VCaP (cell line): ENCODE measurements at regions not wholly inside any gene's neighbourhood (a gene's known extent, or its start where the extent isn't known, plus 50 kb on each side); places are given as distances from the start of the nearest gene placed in this dataset.
"Not testable (repeated sequence)": the region's sequence is repeated elsewhere in the genome, so short reads cannot be mapped to it uniquely, and the experiment has no call there.

Source experiments
- H3K27ac ChIP-seq: fragments of 450-650 bp; 2 replicates; pipeline ENCODE4 v1.5.1; 2017
- CTCF ChIP-seq: fragments of 450-650 bp; conservative IDR thresholded peaks from 2 replicates; pipeline ENCODE4 v1.5.1; 2017; ENCODE audit warnings: mild to moderate bottlenecking, moderate library complexity

GRCh38 chr7:34575006-34575405 is 83.0 kb upstream of the NPSR1 start:
- TF ChIP-seq CTCF, result no peak
- H3K27ac ChIP-seq, result no peak overlapping the region

- H3K27ac ChIP-seq, result not testable (repeated sequence)
Observed at GRCh38 chr7:34577934-34578333, 80.1 kb upstream of the NPSR1 start.

- not testable (repeated sequence) for H3K27ac ChIP-seq
Observed at GRCh38 chr7:34581698-34582097, 76.3 kb upstream of the NPSR1 start.

- TF ChIP-seq CTCF, result no peak
Observed at GRCh38 chr7:34584526-34584925, 73.5 kb upstream of the NPSR1 start.

GRCh38 chr7:34596887-34597286 is 61.1 kb upstream of the NPSR1 start:
- TF ChIP-seq CTCF, result peak; percentile 84
- no peak overlapping the region for H3K27ac ChIP-seq

More at GRCh38 chr7:34584526-34584925, 73.5 kb upstream of the NPSR1 start:
- H3K27ac ChIP-seq, result no peak overlapping the region

- no peak for TF ChIP-seq CTCF
- no peak overlapping the region for H3K27ac ChIP-seq
Observed at GRCh38 chr7:34603711-34604444, 54.1 kb upstream of the NPSR1 start.
